Activated naive CD8-positive, alpha-beta T cell treated with anti-CD3 and anti-CD28 coated beads, Interleukin-2, amount 10 ng/mL, durations not matched to agents 7 days and 5 days (primary cell): ENCODE measurements at regions not wholly inside any gene's neighbourhood (a gene's known extent, or its start where the extent isn't known, plus 50 kb on each side); places are given as distances from the start of the nearest gene placed in this dataset.
"Not testable (repeated sequence)": the region's sequence is repeated elsewhere in the genome, so short reads cannot be mapped to it uniquely, and the experiment has no call there.

Experiments
- ATAC-seq: fragments of 150-1000 bp; cut with Tn5 transposase; one replicate; pipeline ENCODE4 v1.10.0; 2021; ENCODE audit warnings: low read depth, moderate library complexity
- POLR2A ChIA-PET: fragments of 350-600 bp; sonication (Branson Sonifier 250); formaldehyde crosslinking; loops from one replicate; lab custom pipeline; 2021; ENCODE audit warnings: antibody characterized with exemption; lab: Charles Lee
- DNase-seq: peaks from one replicate; pipeline ENCODE4 v3.0.0; 2021
- H3K27ac Mint-ChIP-seq: one replicate; pipeline ENCODE4 v1.8.0; 2022; ENCODE audit warnings: mild to moderate bottlenecking, mixed read lengths
- H3K27me3 Mint-ChIP-seq: one replicate; pipeline ENCODE4 v1.8.0; 2022; ENCODE audit warnings: mild to moderate bottlenecking, moderate library complexity, mixed read lengths
- H3K36me3 Mint-ChIP-seq: one replicate; pipeline ENCODE4 v1.8.0; 2021; ENCODE audit warnings: mild to moderate bottlenecking, mixed read lengths
- H3K4me1 Mint-ChIP-seq: one replicate; pipeline ENCODE4 v1.8.0; 2021; ENCODE audit warnings: mixed read lengths
- H3K4me3 Mint-ChIP-seq: one replicate; pipeline ENCODE4 v1.8.0; 2022; ENCODE audit warnings: mild to moderate bottlenecking, moderate library complexity, mixed read lengths
- H3K9me3 Mint-ChIP-seq: one replicate; pipeline ENCODE4 v1.8.0; 2021; ENCODE audit warnings: mixed read lengths

- Mint-ChIP-seq H3K27ac (no peak overlapping the region), H3K4me3 (no peak overlapping the region), H3K27me3 (no peaks in the 10 kb centered on the region), H3K36me3 (no peaks in the 10 kb centered on the region), H3K9me3 (peaks cover 2% of the 10 kb centered on the region), H3K4me1 (peaks cover 7% of the 10 kb centered on the region)
- POLR2A ChIA-PET, result no interaction called here
- ATAC-seq (no peak), DNase-seq (no peak)
Observed at GRCh38 chr12:62163368-62163767, 96.8 kb upstream of the USP15 start.

DNA sequence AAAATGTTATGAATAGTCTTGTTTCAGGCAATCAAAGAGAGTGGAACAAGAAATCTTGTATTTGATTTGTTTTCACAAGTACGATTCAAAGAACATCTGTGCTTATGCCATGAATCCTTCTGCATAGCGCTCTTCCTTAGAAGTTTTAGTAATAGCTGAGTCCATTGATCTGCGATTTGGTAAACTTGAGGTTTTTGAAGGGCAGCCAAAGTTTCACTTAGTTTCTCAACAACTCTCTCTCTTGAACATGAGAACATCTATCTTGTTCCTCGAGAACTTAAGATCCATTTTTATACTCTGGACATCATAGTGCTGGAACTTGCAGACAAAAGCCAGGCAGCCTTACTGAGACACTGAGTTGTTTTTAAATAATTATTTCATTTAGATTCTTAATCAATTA, 96.2 kb upstream of the USP15 start:
- no peak overlapping the region for H3K27ac Mint-ChIP-seq
- no peaks in the 10 kb centered on the region for H3K36me3 Mint-ChIP-seq
- no peak for ATAC-seq
- H3K4me1 Mint-ChIP-seq, result peaks cover 2% of the 10 kb centered on the region
- H3K4me3 Mint-ChIP-seq, result no peak overlapping the region
- POLR2A ChIA-PET, result no interaction called here
- H3K9me3 Mint-ChIP-seq, result peaks cover 2% of the 10 kb centered on the region
- no peak for DNase-seq
- H3K27me3 Mint-ChIP-seq, result no peaks in the 10 kb centered on the region

DNA sequence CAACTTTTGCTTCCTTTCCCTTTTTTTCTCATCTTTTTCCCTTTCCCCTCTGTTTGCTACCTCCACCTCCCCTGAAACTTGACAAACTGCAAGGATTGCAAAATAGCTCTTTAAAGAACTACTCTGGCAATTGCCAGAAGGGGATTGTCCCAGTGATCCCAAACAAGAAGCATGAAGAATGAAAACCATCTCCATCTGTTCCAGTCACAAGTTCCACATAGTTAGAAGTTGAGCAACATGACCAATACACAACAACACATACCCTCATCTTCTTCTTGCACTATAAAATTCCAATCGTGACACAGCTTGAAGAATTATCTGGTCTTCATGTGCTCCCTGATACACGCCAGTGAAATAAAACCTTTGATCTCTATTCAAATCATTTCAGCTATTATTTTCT, 93.7 kb upstream of the USP15 start:
- POLR2A ChIA-PET, result no interaction called here
- no peak overlapping the region for H3K4me3 Mint-ChIP-seq
- no peaks in the 10 kb centered on the region for H3K27me3 Mint-ChIP-seq
- DNase-seq (no peak), ATAC-seq (no peak)
- peaks cover 2% of the 10 kb centered on the region for H3K9me3 Mint-ChIP-seq
- H3K27ac Mint-ChIP-seq, result no peak overlapping the region
- H3K4me1 Mint-ChIP-seq, result no peaks in the 10 kb centered on the region
- no peaks in the 10 kb centered on the region for H3K36me3 Mint-ChIP-seq

DNA sequence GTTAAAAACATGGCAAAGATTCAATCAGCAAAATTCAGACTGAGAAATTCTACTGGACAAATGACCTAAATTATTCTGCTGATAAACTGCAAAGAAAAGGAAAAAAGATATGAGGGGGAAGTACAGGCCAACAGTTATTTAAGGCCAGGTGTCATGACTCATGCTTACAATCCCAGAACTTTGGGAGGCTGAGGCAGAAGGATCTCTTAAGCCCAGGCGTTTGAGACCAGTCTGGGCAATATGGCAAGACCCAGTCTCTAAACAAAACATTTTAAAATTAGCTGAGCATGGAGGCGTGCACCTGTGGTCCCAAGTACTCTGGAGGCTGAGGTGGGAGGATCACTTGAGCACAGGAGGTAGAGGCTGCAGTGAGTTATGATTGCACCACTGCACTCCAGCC, 91.8 kb upstream of the USP15 start:
- H3K4me1 Mint-ChIP-seq, result no peaks in the 10 kb centered on the region

DNA sequence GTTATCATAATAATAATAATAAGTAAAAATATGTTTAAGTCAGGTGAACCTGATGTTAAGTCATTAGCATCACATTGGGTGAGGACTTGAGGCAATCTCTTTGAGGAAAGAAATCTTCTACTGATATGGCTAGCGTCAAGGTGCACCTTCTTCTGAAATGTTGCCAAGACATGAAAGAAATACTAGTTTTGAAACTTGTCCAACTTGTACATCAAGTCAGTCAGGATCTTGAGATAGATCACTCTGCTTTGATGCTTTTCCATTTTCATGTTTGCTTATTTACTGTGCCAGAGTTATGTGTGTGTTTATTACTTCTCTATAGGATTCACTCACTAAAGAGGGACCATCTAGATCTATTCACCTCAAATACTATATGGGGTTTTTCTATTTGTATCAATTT, 90.0 kb upstream of the USP15 start:
- Mint-ChIP-seq H3K36me3 (no peaks in the 10 kb centered on the region), H3K4me3 (no peak overlapping the region), H3K27me3 (peaks cover 6% of the 10 kb centered on the region), H3K9me3 (no peaks in the 10 kb centered on the region), H3K27ac (no peak overlapping the region), H3K4me1 (peaks cover 2% of the 10 kb centered on the region)
- ATAC-seq, result no peak
- DNase-seq, result no peak
- POLR2A ChIA-PET, result no interaction called here

More for the DNA sequence above, 91.8 kb upstream of the USP15 start:
- DNase-seq (no peak), ATAC-seq (no peak)
- POLR2A ChIA-PET, result no interaction called here
- no peak overlapping the region for H3K4me3 Mint-ChIP-seq
- H3K9me3 Mint-ChIP-seq, result no peaks in the 10 kb centered on the region
- H3K36me3 Mint-ChIP-seq, result no peaks in the 10 kb centered on the region
- H3K27me3 Mint-ChIP-seq, result peaks cover 3% of the 10 kb centered on the region
- no peak overlapping the region for H3K27ac Mint-ChIP-seq

DNA sequence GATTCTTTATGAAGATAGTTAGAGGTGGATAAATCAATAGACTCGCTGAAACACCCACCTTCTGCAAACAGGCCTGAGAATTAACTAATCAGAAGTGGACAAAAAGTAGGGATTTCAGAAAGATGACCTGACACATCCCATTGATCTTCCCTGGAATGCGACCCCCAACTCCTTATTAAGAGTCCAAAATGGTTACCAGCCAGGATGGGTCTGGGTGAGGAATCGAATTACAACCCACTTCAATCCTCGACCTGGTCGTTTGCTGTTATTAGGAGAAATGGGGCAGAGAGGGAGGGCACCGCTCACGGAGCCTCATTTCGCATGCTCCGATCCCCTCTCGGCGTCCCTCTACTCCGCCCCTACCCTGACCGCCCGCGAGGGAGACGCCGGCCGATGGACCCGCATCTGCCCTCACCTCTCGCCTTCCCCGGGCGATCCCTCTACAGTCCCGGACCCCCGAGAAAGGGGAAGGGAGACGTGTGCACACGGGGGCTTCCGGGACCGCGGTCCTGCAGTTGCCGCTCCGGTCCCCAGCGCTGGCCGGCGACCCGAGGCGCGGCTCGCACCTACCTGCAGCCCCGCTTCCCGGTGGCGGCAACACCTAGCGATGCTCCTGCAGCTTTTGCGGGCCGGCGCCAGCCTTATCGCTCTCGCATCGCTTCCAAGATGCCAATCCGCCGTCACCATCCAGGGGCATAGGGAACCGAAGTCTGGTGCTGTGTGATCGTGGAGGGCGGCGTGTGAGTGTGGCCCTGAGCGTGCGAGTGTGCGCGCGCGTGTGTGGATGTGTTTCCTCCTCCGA, 69.3 kb upstream of the USP15 start:
- ATAC-seq, result no peak
- Mint-ChIP-seq H3K4me3 (peak overlapping the region; percentile 82), H3K36me3 (no peaks in the 10 kb centered on the region), H3K9me3 (no peaks in the 10 kb centered on the region), H3K4me1 (peaks cover 16% of the 10 kb centered on the region), H3K27ac (no peak overlapping the region), H3K27me3 (peaks cover 72% of the 10 kb centered on the region)
- peak; percentile 41 for DNase-seq
- POLR2A ChIA-PET, result no interaction called here

DNA sequence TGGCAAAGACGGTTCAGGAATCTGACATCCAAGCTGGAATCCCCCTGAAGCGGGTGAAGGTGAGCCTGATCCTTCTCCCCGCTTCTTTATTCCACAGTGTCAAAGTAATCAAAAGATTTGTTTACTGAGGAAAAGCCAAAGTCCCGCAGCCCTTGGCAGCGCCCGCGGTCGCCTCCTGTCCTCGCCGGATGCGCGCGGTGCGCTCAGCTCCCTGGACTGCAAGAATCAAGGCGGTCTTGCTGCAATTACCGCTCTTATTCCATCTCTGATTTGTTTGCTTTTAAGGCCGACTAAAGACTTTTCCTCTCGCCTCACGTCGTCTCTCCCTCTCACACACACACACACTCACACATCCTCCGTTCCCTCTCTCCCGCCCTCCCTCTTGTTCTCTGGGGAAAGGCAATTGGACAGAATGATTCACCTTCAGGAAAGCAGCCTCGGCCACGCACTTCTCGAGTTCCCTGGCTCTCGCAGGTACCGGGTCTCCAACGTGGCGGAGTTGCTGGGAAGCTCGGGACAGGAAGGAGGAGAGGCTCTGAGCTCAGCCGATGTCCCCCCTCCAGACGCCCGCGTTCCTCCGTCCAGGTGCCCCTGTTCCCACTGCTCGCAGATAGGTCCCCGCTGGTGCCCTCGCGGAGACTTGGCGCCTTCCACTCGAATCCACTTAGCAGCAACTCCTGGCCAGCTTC, 68.6 kb upstream of the USP15 start:
- H3K36me3 Mint-ChIP-seq, result no peaks in the 10 kb centered on the region
- ATAC-seq (peak; percentile 44), DNase-seq (peak; percentile 57)
- peak overlapping the region; percentile 82 for H3K4me3 Mint-ChIP-seq
- POLR2A ChIA-PET, result no interaction called here
- no peak overlapping the region for H3K27ac Mint-ChIP-seq
- peaks cover 16% of the 10 kb centered on the region for H3K4me1 Mint-ChIP-seq
- H3K9me3 Mint-ChIP-seq, result no peaks in the 10 kb centered on the region
- H3K27me3 Mint-ChIP-seq, result peaks cover 71% of the 10 kb centered on the region

- Mint-ChIP-seq H3K4me3 (peak overlapping the region; percentile 82), H3K27ac (no peak overlapping the region), H3K36me3 (no peaks in the 10 kb centered on the region), H3K9me3 (no peaks in the 10 kb centered on the region), H3K27me3 (peaks cover 66% of the 10 kb centered on the region), H3K4me1 (peaks cover 16% of the 10 kb centered on the region)
- DNase-seq (peak; percentile 52), ATAC-seq (peak; percentile 86)
- POLR2A ChIA-PET, result no interaction called here
Observed at GRCh38 chr12:62192180-62192902, 67.9 kb upstream of the USP15 start.

- DNase-seq (no peak), ATAC-seq (no peak)
- H3K27me3 Mint-ChIP-seq, result peaks cover 62% of the 10 kb centered on the region
- POLR2A ChIA-PET, result interaction anchor here (0.6 kb wide), 1 partner anchor 673 kb away, joined by 3 read pairs; no protein-coding TSS in a partner anchor
- H3K4me1 Mint-ChIP-seq, result peaks cover 16% of the 10 kb centered on the region
- H3K27ac Mint-ChIP-seq, result no peak overlapping the region
- H3K36me3 Mint-ChIP-seq, result no peaks in the 10 kb centered on the region
- peak overlapping the region; percentile 82 for H3K4me3 Mint-ChIP-seq
- no peaks in the 10 kb centered on the region for H3K9me3 Mint-ChIP-seq
Observed at GRCh38 chr12:62192903-62193250, 67.3 kb upstream of the USP15 start.

- ATAC-seq (no peak), DNase-seq (no peak)
- Mint-ChIP-seq H3K9me3 (no peaks in the 10 kb centered on the region), H3K36me3 (no peaks in the 10 kb centered on the region), H3K27ac (no peak overlapping the region), H3K4me1 (peaks cover 16% of the 10 kb centered on the region), H3K27me3 (peaks cover 54% of the 10 kb centered on the region), H3K4me3 (no peak overlapping the region)
- POLR2A ChIA-PET, result no interaction called here
Observed at GRCh38 chr12:62194031-62194430, 66.2 kb upstream of the USP15 start.

DNA sequence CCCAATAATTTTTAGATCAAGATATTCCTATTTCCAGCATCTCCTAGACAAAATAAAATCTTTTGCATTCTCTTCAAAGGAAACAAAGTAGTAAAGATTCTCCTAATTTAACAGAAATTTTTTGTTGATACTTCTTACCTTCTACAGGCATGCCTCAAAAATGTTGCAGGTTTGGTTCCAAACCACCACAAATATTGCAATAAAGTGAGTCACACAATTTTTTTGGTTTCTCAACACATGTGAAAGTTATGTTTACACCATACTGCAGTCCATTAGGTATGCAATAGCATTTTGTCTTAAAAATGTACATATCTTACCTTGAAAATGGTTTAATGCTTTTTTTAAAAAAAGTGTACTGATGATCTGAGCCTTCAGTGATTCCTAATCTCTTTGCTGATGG, 65.6 kb upstream of the USP15 start:
- POLR2A ChIA-PET, result no interaction called here
- Mint-ChIP-seq H3K4me3 (no peak overlapping the region), H3K4me1 (peaks cover 16% of the 10 kb centered on the region), H3K9me3 (no peaks in the 10 kb centered on the region), H3K36me3 (no peaks in the 10 kb centered on the region), H3K27me3 (peaks cover 48% of the 10 kb centered on the region), H3K27ac (no peak overlapping the region)
- no peak for ATAC-seq
- DNase-seq, result no peak

- Mint-ChIP-seq H3K36me3 (peaks cover 1% of the 10 kb centered on the region), H3K27me3 (peaks cover 45% of the 10 kb centered on the region), H3K4me3 (no peak overlapping the region), H3K4me1 (peaks cover 14% of the 10 kb centered on the region), H3K9me3 (no peaks in the 10 kb centered on the region), H3K27ac (no peak overlapping the region)
- POLR2A ChIA-PET, result no interaction called here
- no peak for ATAC-seq
- DNase-seq, result no peak
Observed at GRCh38 chr12:62196146-62196545, 64.1 kb upstream of the USP15 start.

DNA sequence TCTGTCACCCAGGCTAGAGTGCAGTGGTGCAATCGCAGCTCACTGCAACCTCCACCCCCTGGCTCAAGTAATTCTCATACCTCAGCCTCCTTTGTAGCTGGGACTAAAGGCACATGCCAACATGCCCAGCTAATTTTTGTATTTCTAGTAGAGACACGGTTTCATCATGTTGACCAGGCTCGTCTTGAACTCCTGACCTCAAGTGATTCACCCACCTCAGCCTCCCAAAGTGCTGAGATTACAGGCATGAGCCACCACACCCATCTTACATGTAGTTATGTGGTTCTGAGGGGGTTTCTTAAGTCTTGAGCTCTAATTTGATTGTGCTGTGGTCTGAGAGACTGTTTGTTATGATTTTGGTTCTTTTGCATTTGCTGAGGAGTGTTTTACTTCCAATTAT, 57.3 kb upstream of the USP15 start:
- not testable (repeated sequence) for ATAC-seq, H3K4me1 Mint-ChIP-seq, DNase-seq, H3K9me3 Mint-ChIP-seq, H3K4me3 Mint-ChIP-seq, H3K36me3 Mint-ChIP-seq, H3K27ac Mint-ChIP-seq
- POLR2A ChIA-PET, result interaction anchor here (0.7 kb wide), 1 partner anchor 10 kb away, joined by 4 read pairs; no protein-coding TSS in a partner anchor
- H3K27me3 Mint-ChIP-seq, result peaks cover 16% of the 10 kb centered on the region
